ENCODE measurements at regions not wholly inside any gene's neighbourhood (a gene's known extent, or its start where the extent isn't known, plus 50 kb on each side); places are given as distances from the start of the nearest gene placed in this dataset.

- no peak for TF ChIP-seq E2F6 (IDR thresholded peaks at IDR 0.05)
Measured at GRCh38 chrX:50971395-50971794, 60.9 kb downstream of the BMP15 start (continued).

All from H1 (cell line).